ENCODE measurements at regions not wholly inside any gene's neighbourhood (a gene's known extent, or its start where the extent isn't known, plus 50 kb on each side); places are given as distances from the start of the nearest gene placed in this dataset.

GRCh38 chr5:57594436-57594835 lies 111.8 kb upstream of the ACTBL2 start:
- no peak for TF ChIP-seq RAD21 (IDR thresholded peaks at IDR 0.05 in 1 of 2, conservative IDR thresholded peaks at IDR 0.05 in 1 of 2; ENCODE audit: low read depth in 2 of 2, low read length in 2 of 2)
- TF ChIP-seq ATF3 (IDR thresholded peaks at IDR 0.05; ENCODE audit: insufficient read depth, low read depth, low read length) = no peak
- TF ChIP-seq, protein P1, sequence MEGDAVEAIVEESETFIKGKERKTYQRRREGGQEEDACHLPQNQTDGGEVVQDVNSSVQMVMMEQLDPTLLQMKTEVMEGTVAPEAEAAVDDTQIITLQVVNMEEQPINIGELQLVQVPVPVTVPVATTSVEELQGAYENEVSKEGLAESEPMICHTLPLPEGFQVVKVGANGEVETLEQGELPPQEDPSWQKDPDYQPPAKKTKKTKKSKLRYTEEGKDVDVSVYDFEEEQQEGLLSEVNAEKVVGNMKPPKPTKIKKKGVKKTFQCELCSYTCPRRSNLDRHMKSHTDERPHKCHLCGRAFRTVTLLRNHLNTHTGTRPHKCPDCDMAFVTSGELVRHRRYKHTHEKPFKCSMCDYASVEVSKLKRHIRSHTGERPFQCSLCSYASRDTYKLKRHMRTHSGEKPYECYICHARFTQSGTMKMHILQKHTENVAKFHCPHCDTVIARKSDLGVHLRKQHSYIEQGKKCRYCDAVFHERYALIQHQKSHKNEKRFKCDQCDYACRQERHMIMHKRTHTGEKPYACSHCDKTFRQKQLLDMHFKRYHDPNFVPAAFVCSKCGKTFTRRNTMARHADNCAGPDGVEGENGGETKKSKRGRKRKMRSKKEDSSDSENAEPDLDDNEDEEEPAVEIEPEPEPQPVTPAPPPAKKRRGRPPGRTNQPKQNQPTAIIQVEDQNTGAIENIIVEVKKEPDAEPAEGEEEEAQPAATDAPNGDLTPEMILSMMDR (IDR thresholded peaks at IDR 0.05; ENCODE audit: control extremely low read depth in 1 of 3, insufficient read depth in 1 of 3, low read depth in 1 of 3, low read length in 3 of 3) = no peak
- TF ChIP-seq CHD1 (IDR thresholded peaks at IDR 0.05; ENCODE audit: low read depth, low read length) = no peak
- TF ChIP-seq EP300 (IDR thresholded peaks at IDR 0.05; ENCODE audit: borderline replicate concordance in 1 of 2, low read depth in 2 of 2, low read length in 2 of 2) = no peak
- TF ChIP-seq, protein P2, sequence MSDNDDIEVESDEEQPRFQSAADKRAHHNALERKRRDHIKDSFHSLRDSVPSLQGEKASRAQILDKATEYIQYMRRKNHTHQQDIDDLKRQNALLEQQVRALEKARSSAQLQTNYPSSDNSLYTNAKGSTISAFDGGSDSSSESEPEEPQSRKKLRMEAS (IDR thresholded peaks at IDR 0.05) = no peak
- no peak for TF ChIP-seq POLR2A (IDR thresholded peaks at IDR 0.05; ENCODE audit: control extremely low read depth in 1 of 2, low read depth in 2 of 2, low read length in 2 of 2)
- no peak for TF ChIP-seq TAF1 (IDR thresholded peaks at IDR 0.05; ENCODE audit: low read depth, low read length)

Measured in H1 (cell line).